ENCODE measurements at regions not wholly inside any gene's neighbourhood (a gene's known extent, or its start where the extent isn't known, plus 50 kb on each side); places are given as distances from the start of the nearest gene placed in this dataset.

GRCh38 chr5:136666970-136667620, 301.8 kb upstream of the TRPC7 start:
- no peaks in the 10 kb centered on the region for H3K36me3 ChIP-seq
- H3K9ac ChIP-seq (ENCODE audit: low read depth in 2 of 2, low read length in 2 of 2): no peak overlapping the region
- no peaks in the 10 kb centered on the region for H3K9me3 ChIP-seq
- no peaks in the 10 kb centered on the region for H3K27me3 ChIP-seq
- intact Hi-C loops (cut with DNase I): no loop called here
- TF ChIP-seq, protein P1, sequence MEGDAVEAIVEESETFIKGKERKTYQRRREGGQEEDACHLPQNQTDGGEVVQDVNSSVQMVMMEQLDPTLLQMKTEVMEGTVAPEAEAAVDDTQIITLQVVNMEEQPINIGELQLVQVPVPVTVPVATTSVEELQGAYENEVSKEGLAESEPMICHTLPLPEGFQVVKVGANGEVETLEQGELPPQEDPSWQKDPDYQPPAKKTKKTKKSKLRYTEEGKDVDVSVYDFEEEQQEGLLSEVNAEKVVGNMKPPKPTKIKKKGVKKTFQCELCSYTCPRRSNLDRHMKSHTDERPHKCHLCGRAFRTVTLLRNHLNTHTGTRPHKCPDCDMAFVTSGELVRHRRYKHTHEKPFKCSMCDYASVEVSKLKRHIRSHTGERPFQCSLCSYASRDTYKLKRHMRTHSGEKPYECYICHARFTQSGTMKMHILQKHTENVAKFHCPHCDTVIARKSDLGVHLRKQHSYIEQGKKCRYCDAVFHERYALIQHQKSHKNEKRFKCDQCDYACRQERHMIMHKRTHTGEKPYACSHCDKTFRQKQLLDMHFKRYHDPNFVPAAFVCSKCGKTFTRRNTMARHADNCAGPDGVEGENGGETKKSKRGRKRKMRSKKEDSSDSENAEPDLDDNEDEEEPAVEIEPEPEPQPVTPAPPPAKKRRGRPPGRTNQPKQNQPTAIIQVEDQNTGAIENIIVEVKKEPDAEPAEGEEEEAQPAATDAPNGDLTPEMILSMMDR (IDR thresholded peaks at IDR 0.05): no peak
- no peak for DNase-seq
- no peak overlapping the region for H3K4me3 ChIP-seq
- no peak overlapping the region for H3K27ac ChIP-seq
- H3K4me1 ChIP-seq: no peaks in the 10 kb centered on the region

- Histone ChIP-seq H3K4me1 (no peaks in the 10 kb centered on the region), H3K27ac (no peak overlapping the region), H3K9ac (ENCODE audit: low read depth in 2 of 2, low read length in 2 of 2) (no peak overlapping the region), H3K36me3 (no peaks in the 10 kb centered on the region), H3K9me3 (no peaks in the 10 kb centered on the region), H3K27me3 (no peaks in the 10 kb centered on the region), H3K4me3 (no peak overlapping the region)
- no peak for DNase-seq
- intact Hi-C loops (cut with DNase I): no loop called here
- TF ChIP-seq, protein P1 (IDR thresholded peaks at IDR 0.05): no peak
Measured at GRCh38 chr5:136665331-136665730, 300.0 kb upstream of the TRPC7 start.

DNA sequence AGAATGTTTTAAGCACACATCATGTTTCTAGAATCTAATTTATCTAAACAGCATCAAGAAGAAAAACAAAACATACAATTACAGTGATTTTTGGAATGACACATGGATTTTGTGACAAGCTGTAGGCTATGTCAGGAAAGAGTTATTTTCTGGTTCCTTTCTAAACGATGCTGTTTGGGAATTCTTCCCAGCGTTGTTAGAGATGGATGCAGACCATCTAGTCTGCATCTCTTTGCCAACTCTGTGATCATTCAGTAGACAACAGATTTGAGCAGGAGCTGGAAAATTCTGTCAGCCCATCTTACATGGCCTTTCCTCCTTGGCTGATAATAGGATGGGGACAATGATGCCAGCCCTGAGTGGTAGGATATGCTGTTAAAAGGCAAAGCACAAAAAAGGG, 295.7 kb upstream of the TRPC7 start:
- intact Hi-C loops (cut with DNase I): no loop called here
- Histone ChIP-seq H3K27me3 (no peaks in the 10 kb centered on the region), H3K9me3 (no peaks in the 10 kb centered on the region)

DNA sequence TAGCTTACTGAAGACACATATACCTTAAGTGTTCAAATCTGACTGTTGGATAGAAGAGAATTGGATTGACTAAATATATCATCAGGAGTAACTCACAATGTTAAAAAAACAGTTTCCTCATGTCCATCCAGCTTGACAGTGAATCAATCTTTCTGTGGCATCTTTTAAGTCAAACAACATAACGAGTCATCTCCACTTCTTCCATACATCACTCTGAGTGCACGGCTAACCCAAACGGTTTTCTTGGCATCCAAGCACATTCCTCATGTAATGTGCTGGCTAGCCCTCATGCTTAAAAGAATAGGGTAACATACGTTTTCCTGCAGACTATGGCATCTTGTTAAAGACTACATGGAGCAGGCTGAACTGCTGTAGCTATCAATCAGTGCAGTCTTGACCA, 291.5 kb upstream of the TRPC7 start:
- no peaks in the 10 kb centered on the region for H3K36me3 ChIP-seq
- no peak overlapping the region for H3K9ac ChIP-seq (ENCODE audit: low read depth in 2 of 2, low read length in 2 of 2)
- no peaks in the 10 kb centered on the region for H3K27me3 ChIP-seq
- H3K4me3 ChIP-seq: no peak overlapping the region
- no peaks in the 10 kb centered on the region for H3K9me3 ChIP-seq
- no peak for DNase-seq
- no peaks in the 10 kb centered on the region for H3K4me1 ChIP-seq
- no peak overlapping the region for H3K27ac ChIP-seq
- TF ChIP-seq, protein P1 (IDR thresholded peaks at IDR 0.05): no peak
- intact Hi-C loops (cut with DNase I): no loop called here

More for the DNA sequence above, 295.7 kb upstream of the TRPC7 start:
- no peaks in the 10 kb centered on the region for H3K36me3 ChIP-seq
- no peak overlapping the region for H3K4me3 ChIP-seq
- TF ChIP-seq, protein P1 (IDR thresholded peaks at IDR 0.05): no peak
- no peak overlapping the region for H3K9ac ChIP-seq (ENCODE audit: low read depth in 2 of 2, low read length in 2 of 2)
- H3K4me1 ChIP-seq: no peaks in the 10 kb centered on the region
- no peak overlapping the region for H3K27ac ChIP-seq
- no peak for DNase-seq

DNA sequence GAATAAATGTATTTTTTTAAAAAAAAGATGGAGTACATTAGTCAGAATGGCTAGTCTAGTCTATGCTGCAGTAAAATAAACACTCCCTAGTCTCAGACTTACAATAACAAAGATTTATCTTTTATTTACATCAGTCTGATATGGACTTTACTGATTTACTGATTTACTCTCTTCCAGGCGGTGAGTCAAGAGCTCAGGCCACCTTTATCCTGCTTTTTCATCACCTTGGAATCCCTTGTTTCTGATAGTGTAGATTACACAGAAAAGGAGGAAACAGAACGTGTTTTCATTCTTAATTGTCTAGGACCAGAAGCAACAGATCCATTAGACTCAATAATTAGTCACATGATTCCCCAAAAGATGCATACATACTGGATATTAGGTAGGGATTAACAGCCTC, 290.1 kb upstream of the TRPC7 start:
- H3K9me3 ChIP-seq: no peaks in the 10 kb centered on the region
- H3K27me3 ChIP-seq: no peaks in the 10 kb centered on the region
- intact Hi-C loops (cut with DNase I): no loop called here
- no peak overlapping the region for H3K9ac ChIP-seq (ENCODE audit: low read depth in 2 of 2, low read length in 2 of 2)
- H3K36me3 ChIP-seq: no peaks in the 10 kb centered on the region
- H3K4me1 ChIP-seq: no peaks in the 10 kb centered on the region
- no peak overlapping the region for H3K27ac ChIP-seq
- H3K4me3 ChIP-seq: no peak overlapping the region
- TF ChIP-seq, protein P1 (IDR thresholded peaks at IDR 0.05): no peak
- no peak for DNase-seq

Measured in colonic mucosa (tissue), 4 donors.